ENCODE measurements at regions not wholly inside any gene's neighbourhood (a gene's known extent, or its start where the extent isn't known, plus 50 kb on each side); places are given as distances from the start of the nearest gene placed in this dataset.

DNA sequence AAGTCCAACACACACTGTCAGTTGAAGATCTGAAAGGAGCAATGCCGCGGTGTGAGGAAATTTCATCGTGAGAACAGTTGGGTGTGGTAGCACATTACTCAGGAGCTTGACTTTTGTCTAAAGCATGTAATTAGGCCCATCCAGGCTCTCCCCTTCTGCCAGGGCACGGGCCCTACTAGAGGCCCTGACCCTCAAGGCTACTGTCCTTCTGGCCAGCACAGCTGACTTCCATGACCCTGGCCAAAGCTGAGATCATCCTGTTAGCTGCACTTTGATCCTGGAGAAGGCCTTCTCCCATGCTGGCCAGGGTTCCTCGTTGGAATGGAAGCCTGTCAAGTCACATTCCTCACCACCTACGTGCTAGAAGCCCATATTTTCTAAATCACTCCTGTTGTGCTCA is 77.8 kb upstream of the SLC1A3 start:
- Mint-ChIP-seq H3K36me3 (ENCODE audit: low read depth) (no peaks in the 10 kb centered on the region), H3K27me3 (ENCODE audit: insufficient read depth) (peaks cover 3% of the 10 kb centered on the region), H3K9me3 (no peaks in the 10 kb centered on the region), H3K4me3 (no peak overlapping the region), H3K27ac (no peak overlapping the region), H3K4me1 (no peaks in the 10 kb centered on the region)
- Histone ChIP-seq H3K9me3 (ENCODE audit: control insufficient read depth, low read length) (no peaks in the 10 kb centered on the region), H3K4me1 (ENCODE audit: control insufficient read depth, insufficient read depth, low read length) (no peaks in the 10 kb centered on the region), H3K27ac (ENCODE audit: low read depth, low read length) (no peak overlapping the region), H3K4me3 (ENCODE audit: low read length) (no peak overlapping the region), H3K27me3 (ENCODE audit: control insufficient read depth, insufficient read depth, low read length, poor library complexity, severe bottlenecking) (no peaks in the 10 kb centered on the region), H3K9ac (ENCODE audit: extremely low read depth, low read length, poor library complexity, severe bottlenecking) (no peak overlapping the region), H3K36me3 (ENCODE audit: control insufficient read depth, insufficient read depth, low read length) (no peaks in the 10 kb centered on the region)
- DNase-seq, result no peak
- 93 to 94% methylated on average over 6 of the region's 6 CpGs for WGBS, 2 experiments (ENCODE audit: insufficient coverage in 1 of 2, insufficient read length in 1 of 2)
- TF ChIP-seq, protein P1, sequence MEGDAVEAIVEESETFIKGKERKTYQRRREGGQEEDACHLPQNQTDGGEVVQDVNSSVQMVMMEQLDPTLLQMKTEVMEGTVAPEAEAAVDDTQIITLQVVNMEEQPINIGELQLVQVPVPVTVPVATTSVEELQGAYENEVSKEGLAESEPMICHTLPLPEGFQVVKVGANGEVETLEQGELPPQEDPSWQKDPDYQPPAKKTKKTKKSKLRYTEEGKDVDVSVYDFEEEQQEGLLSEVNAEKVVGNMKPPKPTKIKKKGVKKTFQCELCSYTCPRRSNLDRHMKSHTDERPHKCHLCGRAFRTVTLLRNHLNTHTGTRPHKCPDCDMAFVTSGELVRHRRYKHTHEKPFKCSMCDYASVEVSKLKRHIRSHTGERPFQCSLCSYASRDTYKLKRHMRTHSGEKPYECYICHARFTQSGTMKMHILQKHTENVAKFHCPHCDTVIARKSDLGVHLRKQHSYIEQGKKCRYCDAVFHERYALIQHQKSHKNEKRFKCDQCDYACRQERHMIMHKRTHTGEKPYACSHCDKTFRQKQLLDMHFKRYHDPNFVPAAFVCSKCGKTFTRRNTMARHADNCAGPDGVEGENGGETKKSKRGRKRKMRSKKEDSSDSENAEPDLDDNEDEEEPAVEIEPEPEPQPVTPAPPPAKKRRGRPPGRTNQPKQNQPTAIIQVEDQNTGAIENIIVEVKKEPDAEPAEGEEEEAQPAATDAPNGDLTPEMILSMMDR (conservative IDR thresholded peaks at IDR 0.05), result no peak

DNA sequence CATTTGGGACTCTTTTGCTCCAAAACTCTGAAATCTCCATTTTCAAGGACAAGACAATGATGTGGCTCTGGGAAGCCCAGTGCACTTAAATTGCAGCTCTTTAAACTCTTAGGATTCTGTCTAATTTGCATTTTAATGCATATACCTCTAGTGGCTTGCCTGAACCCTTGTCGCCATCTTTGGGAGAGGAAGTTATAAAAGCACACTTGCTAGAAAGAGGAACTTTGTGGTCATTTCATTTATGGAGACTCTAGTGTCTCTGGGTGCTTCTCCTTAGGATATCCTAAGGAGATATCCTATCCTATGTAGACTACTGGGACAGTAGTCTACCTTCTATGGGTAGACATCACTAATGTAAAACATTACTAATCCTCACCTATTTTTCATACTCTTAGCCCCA is 77.3 kb upstream of the SLC1A3 start:
- Histone ChIP-seq H3K4me1 (ENCODE audit: control insufficient read depth, insufficient read depth, low read length) (no peaks in the 10 kb centered on the region), H3K27ac (ENCODE audit: low read depth, low read length) (no peak overlapping the region), H3K27me3 (ENCODE audit: control insufficient read depth, insufficient read depth, low read length, poor library complexity, severe bottlenecking) (no peaks in the 10 kb centered on the region), H3K9ac (ENCODE audit: extremely low read depth, low read length, poor library complexity, severe bottlenecking) (no peak overlapping the region), H3K4me3 (ENCODE audit: low read length) (no peak overlapping the region), H3K36me3 (ENCODE audit: control insufficient read depth, insufficient read depth, low read length) (no peaks in the 10 kb centered on the region), H3K9me3 (ENCODE audit: control insufficient read depth, low read length) (no peaks in the 10 kb centered on the region)
- Mint-ChIP-seq H3K27me3 (ENCODE audit: insufficient read depth) (peaks cover 3% of the 10 kb centered on the region), H3K4me3 (no peak overlapping the region), H3K9me3 (no peaks in the 10 kb centered on the region), H3K36me3 (ENCODE audit: low read depth) (no peaks in the 10 kb centered on the region), H3K4me1 (no peaks in the 10 kb centered on the region), H3K27ac (no peak overlapping the region)
- no peak for DNase-seq
- TF ChIP-seq, protein P1 (conservative IDR thresholded peaks at IDR 0.05), result no peak
- WGBS, 2 experiments (ENCODE audit: insufficient coverage in 1 of 2, insufficient read length in 1 of 2), result 92% methylated on average over 1 of the region's 1 CpG; no CpG with 5 or more reads in 1 of the 2 experiments

DNA sequence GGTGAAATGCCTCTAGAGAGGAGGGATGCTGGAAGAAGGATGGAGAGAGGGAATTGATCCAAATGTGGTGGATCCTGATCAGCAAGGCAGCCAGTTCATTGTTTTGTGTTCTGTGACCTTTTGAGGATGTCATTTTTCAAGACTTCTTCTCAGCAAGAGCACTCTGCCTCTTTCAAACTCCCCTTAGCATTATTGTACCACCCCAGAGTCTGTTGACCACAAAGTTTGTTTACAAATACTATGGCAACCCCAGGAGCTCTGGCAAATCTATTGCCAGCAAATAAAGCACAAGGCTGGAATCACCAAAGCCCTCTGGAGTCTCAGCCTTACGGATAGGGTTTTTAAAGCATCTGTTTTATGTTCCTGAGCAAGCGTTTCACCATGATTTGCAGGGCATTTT is 76.2 kb upstream of the SLC1A3 start:
- no peak overlapping the region for H3K4me3 ChIP-seq (ENCODE audit: low read length)
- Mint-ChIP-seq H3K27me3 (ENCODE audit: insufficient read depth) (peaks cover 3% of the 10 kb centered on the region), H3K36me3 (ENCODE audit: low read depth) (no peaks in the 10 kb centered on the region), H3K4me3 (no peak overlapping the region), H3K4me1 (no peaks in the 10 kb centered on the region), H3K9me3 (no peaks in the 10 kb centered on the region), H3K27ac (no peak overlapping the region)
- no peaks in the 10 kb centered on the region for H3K27me3 ChIP-seq (ENCODE audit: control insufficient read depth, insufficient read depth, low read length, poor library complexity, severe bottlenecking)
- H3K27ac ChIP-seq (ENCODE audit: low read depth, low read length), result no peak overlapping the region
- 86 to 96% methylated on average over 2 of the region's 2 CpGs for WGBS, 2 experiments (ENCODE audit: insufficient coverage in 1 of 2, insufficient read length in 1 of 2)
- no peaks in the 10 kb centered on the region for H3K9me3 ChIP-seq (ENCODE audit: control insufficient read depth, low read length)
- H3K9ac ChIP-seq (ENCODE audit: extremely low read depth, low read length, poor library complexity, severe bottlenecking), result no peak overlapping the region
- no peaks in the 10 kb centered on the region for H3K4me1 ChIP-seq (ENCODE audit: control insufficient read depth, insufficient read depth, low read length)
- no peaks in the 10 kb centered on the region for H3K36me3 ChIP-seq (ENCODE audit: control insufficient read depth, insufficient read depth, low read length)
- no peak for DNase-seq
- TF ChIP-seq, protein P1 (conservative IDR thresholded peaks at IDR 0.05), result no peak
